GM23338 (cell line): ENCODE measurements at regions not wholly inside any gene's neighbourhood (a gene's known extent, or its start where the extent isn't known, plus 50 kb on each side); places are given as distances from the start of the nearest gene placed in this dataset.

Source experiments
- ATAC-seq: fragments of 200-7000 bp; cut with Tn5 transposase; 3 replicates; pipeline ENCODE4 v1.9.1; 2020
- DNase-seq: peaks from one replicate; pipeline ENCODE4 v3.0.0-alpha.2; 2015; ENCODE audit warnings: low spot score
- H2AFZ ChIP-seq: fragments of 200-600 bp; sonication (generic); 2 replicates; pipeline ENCODE4 v1.8.0; 2016; ENCODE audit warnings: antibody characterized with exemption, mild to moderate bottlenecking, moderate library complexity
- H3F3A ChIP-seq: fragments of 200-600 bp; sonication (generic); replicated peaks from 2 replicates; pipeline ENCODE4 v1.8.0; 2017; ENCODE audit warnings: antibody characterized with exemption, mixed run types, low read depth
- H3K27ac ChIP-seq: fragments of 200-600 bp; sonication (generic); 2 replicates; pipeline ENCODE4 v1.6.1; 2016; ENCODE audit warnings: low read depth
- H3K27me3 ChIP-seq: fragments of 200-600 bp; sonication (generic); 2 replicates; pipeline ENCODE4 v1.8.0; 2016; ENCODE audit warnings: mild to moderate bottlenecking, mixed run types, moderate library complexity; ENCODE audit not compliant: insufficient read depth
- H3K36me3 ChIP-seq: fragments of 200-600 bp; sonication (generic); 2 replicates; pipeline ENCODE4 v1.8.0; 2016; ENCODE audit warnings: mild to moderate bottlenecking; ENCODE audit not compliant: insufficient read depth
- H3K4me1 ChIP-seq: fragments of 200-600 bp; sonication (generic); 2 replicates; pipeline ENCODE4 v1.8.0; 2016; ENCODE audit warnings: mild to moderate bottlenecking, moderate library complexity; ENCODE audit not compliant: insufficient read depth
- H3K4me2 ChIP-seq: fragments of 200-600 bp; sonication (generic); 2 replicates; pipeline ENCODE4 v1.7.1; 2017; ENCODE audit warnings: mixed run types
- H3K4me3 ChIP-seq: fragments of 200-600 bp; sonication (generic); 2 replicates; pipeline ENCODE4 v1.6.1; 2016; ENCODE audit warnings: mixed run types
- H3K79me2 ChIP-seq: fragments of 200-600 bp; sonication (generic); replicated peaks from 2 replicates; pipeline ENCODE4 v1.8.0; 2017; ENCODE audit warnings: mild to moderate bottlenecking; ENCODE audit not compliant: insufficient read depth
- H3K9me2 ChIP-seq: fragments of 200-600 bp; sonication (generic); 2 replicates; pipeline ENCODE4 v1.8.0; 2017; ENCODE audit not compliant: insufficient read depth
- H4K20me1 ChIP-seq: fragments of 200-600 bp; sonication (generic); replicated peaks from 2 replicates; pipeline ENCODE4 v1.8.0; 2017; ENCODE audit warnings: mild to moderate bottlenecking; ENCODE audit not compliant: insufficient read depth
- H3K27ac Mint-ChIP-seq: 2 replicates; pipeline ENCODE4 v1.8.0; 2020; ENCODE audit warnings: inconsistent platforms, mild to moderate bottlenecking, moderate library complexity, mixed read lengths
- H3K27me3 Mint-ChIP-seq: 3 replicates; pipeline ENCODE4 v1.8.0; 2022; ENCODE audit warnings: low read depth, mild to moderate bottlenecking, moderate library complexity, mixed read lengths, inconsistent platforms; ENCODE audit not compliant: insufficient read depth, poor library complexity
- H3K36me3 Mint-ChIP-seq: 3 replicates; pipeline ENCODE4 v1.8.0; 2021; ENCODE audit warnings: low read depth, mild to moderate bottlenecking, inconsistent platforms, moderate library complexity, mixed read lengths
- H3K4me1 Mint-ChIP-seq: 3 replicates; pipeline ENCODE4 v1.8.0; 2020; ENCODE audit warnings: mild to moderate bottlenecking, inconsistent platforms, mixed read lengths
- H3K4me3 Mint-ChIP-seq: 3 replicates; pipeline ENCODE4 v1.8.0; 2021; ENCODE audit warnings: moderate library complexity, mild to moderate bottlenecking, inconsistent platforms, mixed read lengths
- H3K9me3 Mint-ChIP-seq: 3 replicates; pipeline ENCODE4 v1.8.0; 2020; ENCODE audit warnings: moderate library complexity, mild to moderate bottlenecking, inconsistent platforms, mixed read lengths
- CREB1 ChIP-seq: fragments of 250-450 bp; sonication (Bioruptor Pico); IDR thresholded peaks from 2 replicates; pipeline ENCODE4 v1.5.0; 2020; ENCODE audit warnings: low read depth, mild to moderate bottlenecking, moderate library complexity
- EZH2 ChIP-seq: fragments of 200-600 bp; sonication (generic); IDR thresholded peaks from one replicate; pipeline ENCODE4 v1.8.0; 2017; ENCODE audit warnings: antibody characterized with exemption, mild to moderate bottlenecking, low read depth; ENCODE audit not compliant: unreplicated experiment
- STAT1 ChIP-seq: IDR thresholded peaks from one replicate; pipeline ENCODE4 v1.6.1; 2016; ENCODE audit warnings: antibody characterized with exemption; ENCODE audit not compliant: unreplicated experiment
- ZNF114 ChIP-seq: fragments of 250-450 bp; sonication (Bioruptor Pico); IDR thresholded peaks from 2 replicates; pipeline ENCODE4 v1.5.0; 2020; ENCODE audit warnings: mild to moderate bottlenecking, moderate library complexity
- ZNF331 ChIP-seq: fragments of 250-450 bp; sonication (Bioruptor Pico); IDR thresholded peaks from 2 replicates; pipeline ENCODE4 v1.5.0; 2020; ENCODE audit warnings: low read depth, mild to moderate bottlenecking, moderate library complexity
- TF ChIP-seq, protein P1 (sequence below): IDR thresholded peaks from one replicate; pipeline ENCODE4 v1.6.1; 2018; ENCODE audit warnings: antibody characterized with exemption; ENCODE audit not compliant: unreplicated experiment
- TF ChIP-seq, protein P2 (sequence below): fragments of 250-450 bp; sonication (Bioruptor Pico); IDR thresholded peaks from 2 replicates; pipeline ENCODE4 v1.5.0; 2020; ENCODE audit warnings: mild to moderate bottlenecking, moderate library complexity
- TF ChIP-seq, protein P3 (sequence below), 2 experiments: fragments of 200-600 bp in 1 of 2; sonication (generic) in 1 of 2; conservative IDR thresholded peaks; 2 replicates each; pipeline versions ENCODE4 v1.5.1 to v1.6.1; 2016 to 2017; ENCODE audit warnings: antibody characterized with exemption in 2 of 2, low read depth in 2 of 2, mild to moderate bottlenecking in 2 of 2, moderate library complexity in 1 of 2

DNA sequence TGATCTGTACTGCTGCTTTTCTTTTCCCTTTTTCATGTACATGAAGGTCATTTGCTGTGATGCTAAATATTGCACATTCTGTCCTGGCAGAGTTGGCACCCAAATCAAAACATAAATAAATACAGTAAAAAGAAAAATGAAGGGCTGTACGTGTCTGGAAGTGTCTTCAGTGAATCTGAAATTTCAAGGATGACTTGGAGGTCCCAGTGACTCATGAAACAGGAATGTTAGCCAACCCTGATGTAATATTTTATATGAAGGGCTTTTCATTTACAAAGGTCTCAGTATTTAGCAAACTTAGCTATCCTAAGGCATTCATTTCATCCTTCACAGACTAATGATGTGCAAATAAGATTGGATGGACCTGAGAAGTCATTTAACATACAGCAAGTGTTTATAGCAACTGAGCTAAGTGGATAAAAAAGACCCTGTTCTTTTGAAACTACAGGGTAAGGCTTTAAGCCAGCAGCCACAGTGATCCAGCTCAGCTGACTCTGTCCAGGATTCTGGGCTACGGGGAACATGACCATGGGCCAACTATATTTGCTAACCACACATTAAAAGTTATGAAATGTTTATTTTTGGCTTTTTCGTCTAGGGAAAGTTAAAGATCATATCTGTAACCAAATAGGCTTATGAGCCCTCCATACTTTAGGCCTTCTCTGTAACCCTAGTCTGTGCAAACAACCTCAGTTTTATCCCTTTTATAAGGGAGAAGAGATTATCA, 104.0 kb upstream of the DMRTA1 start:
- Histone ChIP-seq H3K9me2 (no peaks in the 10 kb centered on the region; the same call in 1 of the 2 replicates), H3K27me3 (no peaks in the 10 kb centered on the region), H3K4me1 (no peaks in the 10 kb centered on the region), H3F3A (no peaks in the 10 kb centered on the region), H3K36me3 (no peaks in the 10 kb centered on the region), H3K4me2 (no peak overlapping the region), H4K20me1 (no peaks in the 10 kb centered on the region), H3K4me3 (no peak overlapping the region), H2AFZ (no peak overlapping the region), H3K79me2 (no peaks in the 10 kb centered on the region), H3K27ac (no peak overlapping the region)
- ATAC-seq = no peak
- Mint-ChIP-seq H3K27me3 (no peaks in the 10 kb centered on the region), H3K9me3 (no peaks in the 10 kb centered on the region), H3K27ac (no peak overlapping the region), H3K4me1 (no peaks in the 10 kb centered on the region; the same call in 2 of the 3 replicates), H3K4me3 (no peak overlapping the region), H3K36me3 (no peaks in the 10 kb centered on the region)
- TF ChIP-seq ZNF114 (CRISPR knock-in tag) (no peak), CREB1 (CRISPR knock-in tag) (no peak), ZNF331 (no peak), EZH2 (no peak), STAT1 (no peak)
- TF ChIP-seq, protein P1, sequence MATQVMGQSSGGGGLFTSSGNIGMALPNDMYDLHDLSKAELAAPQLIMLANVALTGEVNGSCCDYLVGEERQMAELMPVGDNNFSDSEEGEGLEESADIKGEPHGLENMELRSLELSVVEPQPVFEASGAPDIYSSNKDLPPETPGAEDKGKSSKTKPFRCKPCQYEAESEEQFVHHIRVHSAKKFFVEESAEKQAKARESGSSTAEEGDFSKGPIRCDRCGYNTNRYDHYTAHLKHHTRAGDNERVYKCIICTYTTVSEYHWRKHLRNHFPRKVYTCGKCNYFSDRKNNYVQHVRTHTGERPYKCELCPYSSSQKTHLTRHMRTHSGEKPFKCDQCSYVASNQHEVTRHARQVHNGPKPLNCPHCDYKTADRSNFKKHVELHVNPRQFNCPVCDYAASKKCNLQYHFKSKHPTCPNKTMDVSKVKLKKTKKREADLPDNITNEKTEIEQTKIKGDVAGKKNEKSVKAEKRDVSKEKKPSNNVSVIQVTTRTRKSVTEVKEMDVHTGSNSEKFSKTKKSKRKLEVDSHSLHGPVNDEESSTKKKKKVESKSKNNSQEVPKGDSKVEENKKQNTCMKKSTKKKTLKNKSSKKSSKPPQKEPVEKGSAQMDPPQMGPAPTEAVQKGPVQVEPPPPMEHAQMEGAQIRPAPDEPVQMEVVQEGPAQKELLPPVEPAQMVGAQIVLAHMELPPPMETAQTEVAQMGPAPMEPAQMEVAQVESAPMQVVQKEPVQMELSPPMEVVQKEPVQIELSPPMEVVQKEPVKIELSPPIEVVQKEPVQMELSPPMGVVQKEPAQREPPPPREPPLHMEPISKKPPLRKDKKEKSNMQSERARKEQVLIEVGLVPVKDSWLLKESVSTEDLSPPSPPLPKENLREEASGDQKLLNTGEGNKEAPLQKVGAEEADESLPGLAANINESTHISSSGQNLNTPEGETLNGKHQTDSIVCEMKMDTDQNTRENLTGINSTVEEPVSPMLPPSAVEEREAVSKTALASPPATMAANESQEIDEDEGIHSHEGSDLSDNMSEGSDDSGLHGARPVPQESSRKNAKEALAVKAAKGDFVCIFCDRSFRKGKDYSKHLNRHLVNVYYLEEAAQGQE = no peak
- TF ChIP-seq, protein P2, sequence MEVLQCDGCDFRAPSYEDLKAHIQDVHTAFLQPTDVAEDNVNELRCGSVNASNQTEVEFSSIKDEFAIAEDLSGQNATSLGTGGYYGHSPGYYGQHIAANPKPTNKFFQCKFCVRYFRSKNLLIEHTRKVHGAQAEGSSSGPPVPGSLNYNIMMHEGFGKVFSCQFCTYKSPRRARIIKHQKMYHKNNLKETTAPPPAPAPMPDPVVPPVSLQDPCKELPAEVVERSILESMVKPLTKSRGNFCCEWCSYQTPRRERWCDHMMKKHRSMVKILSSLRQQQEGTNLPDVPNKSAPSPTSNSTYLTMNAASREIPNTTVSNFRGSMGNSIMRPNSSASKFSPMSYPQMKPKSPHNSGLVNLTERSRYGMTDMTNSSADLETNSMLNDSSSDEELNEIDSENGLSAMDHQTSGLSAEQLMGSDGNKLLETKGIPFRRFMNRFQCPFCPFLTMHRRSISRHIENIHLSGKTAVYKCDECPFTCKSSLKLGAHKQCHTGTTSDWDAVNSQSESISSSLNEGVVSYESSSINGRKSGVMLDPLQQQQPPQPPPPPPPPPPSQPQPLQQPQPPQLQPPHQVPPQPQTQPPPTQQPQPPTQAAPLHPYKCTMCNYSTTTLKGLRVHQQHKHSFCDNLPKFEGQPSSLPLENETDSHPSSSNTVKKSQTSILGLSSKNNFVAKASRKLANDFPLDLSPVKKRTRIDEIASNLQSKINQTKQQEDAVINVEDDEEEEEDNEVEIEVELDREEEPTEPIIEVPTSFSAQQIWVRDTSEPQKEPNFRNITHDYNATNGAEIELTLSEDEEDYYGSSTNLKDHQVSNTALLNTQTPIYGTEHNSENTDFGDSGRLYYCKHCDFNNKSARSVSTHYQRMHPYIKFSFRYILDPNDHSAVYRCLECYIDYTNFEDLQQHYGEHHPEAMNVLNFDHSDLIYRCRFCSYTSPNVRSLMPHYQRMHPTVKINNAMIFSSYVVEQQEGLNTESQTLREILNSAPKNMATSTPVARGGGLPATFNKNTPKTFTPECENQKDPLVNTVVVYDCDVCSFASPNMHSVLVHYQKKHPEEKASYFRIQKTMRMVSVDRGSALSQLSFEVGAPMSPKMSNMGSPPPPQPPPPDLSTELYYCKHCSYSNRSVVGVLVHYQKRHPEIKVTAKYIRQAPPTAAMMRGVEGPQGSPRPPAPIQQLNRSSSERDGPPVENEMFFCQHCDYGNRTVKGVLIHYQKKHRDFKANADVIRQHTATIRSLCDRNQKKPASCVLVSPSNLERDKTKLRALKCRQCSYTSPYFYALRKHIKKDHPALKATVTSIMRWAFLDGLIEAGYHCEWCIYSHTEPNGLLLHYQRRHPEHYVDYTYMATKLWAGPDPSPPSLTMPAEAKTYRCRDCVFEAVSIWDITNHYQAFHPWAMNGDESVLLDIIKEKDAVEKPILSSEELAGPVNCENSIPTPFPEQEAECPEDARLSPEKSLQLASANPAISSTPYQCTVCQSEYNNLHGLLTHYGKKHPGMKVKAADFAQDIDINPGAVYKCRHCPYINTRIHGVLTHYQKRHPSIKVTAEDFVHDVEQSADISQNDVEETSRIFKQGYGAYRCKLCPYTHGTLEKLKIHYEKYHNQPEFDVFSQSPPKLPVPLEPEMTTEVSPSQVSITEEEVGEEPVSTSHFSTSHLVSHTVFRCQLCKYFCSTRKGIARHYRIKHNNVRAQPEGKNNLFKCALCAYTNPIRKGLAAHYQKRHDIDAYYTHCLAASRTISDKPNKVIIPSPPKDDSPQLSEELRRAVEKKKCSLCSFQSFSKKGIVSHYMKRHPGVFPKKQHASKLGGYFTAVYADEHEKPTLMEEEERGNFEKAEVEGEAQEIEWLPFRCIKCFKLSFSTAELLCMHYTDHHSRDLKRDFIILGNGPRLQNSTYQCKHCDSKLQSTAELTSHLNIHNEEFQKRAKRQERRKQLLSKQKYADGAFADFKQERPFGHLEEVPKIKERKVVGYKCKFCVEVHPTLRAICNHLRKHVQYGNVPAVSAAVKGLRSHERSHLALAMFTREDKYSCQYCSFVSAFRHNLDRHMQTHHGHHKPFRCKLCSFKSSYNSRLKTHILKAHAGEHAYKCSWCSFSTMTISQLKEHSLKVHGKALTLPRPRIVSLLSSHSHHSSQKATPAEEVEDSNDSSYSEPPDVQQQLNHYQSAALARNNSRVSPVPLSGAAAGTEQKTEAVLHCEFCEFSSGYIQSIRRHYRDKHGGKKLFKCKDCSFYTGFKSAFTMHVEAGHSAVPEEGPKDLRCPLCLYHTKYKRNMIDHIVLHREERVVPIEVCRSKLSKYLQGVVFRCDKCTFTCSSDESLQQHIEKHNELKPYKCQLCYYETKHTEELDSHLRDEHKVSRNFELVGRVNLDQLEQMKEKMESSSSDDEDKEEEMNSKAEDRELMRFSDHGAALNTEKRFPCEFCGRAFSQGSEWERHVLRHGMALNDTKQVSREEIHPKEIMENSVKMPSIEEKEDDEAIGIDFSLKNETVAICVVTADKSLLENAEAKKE (CRISPR knock-in tag) = no peak
- TF ChIP-seq, protein P3, sequence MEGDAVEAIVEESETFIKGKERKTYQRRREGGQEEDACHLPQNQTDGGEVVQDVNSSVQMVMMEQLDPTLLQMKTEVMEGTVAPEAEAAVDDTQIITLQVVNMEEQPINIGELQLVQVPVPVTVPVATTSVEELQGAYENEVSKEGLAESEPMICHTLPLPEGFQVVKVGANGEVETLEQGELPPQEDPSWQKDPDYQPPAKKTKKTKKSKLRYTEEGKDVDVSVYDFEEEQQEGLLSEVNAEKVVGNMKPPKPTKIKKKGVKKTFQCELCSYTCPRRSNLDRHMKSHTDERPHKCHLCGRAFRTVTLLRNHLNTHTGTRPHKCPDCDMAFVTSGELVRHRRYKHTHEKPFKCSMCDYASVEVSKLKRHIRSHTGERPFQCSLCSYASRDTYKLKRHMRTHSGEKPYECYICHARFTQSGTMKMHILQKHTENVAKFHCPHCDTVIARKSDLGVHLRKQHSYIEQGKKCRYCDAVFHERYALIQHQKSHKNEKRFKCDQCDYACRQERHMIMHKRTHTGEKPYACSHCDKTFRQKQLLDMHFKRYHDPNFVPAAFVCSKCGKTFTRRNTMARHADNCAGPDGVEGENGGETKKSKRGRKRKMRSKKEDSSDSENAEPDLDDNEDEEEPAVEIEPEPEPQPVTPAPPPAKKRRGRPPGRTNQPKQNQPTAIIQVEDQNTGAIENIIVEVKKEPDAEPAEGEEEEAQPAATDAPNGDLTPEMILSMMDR (conservative IDR thresholded peaks at IDR 0.05; ENCODE audit: low read depth in 2 of 2) = no peak
- no peak for DNase-seq
